SK-N-SH (cell line): ENCODE measurements at regions not wholly inside any gene's neighbourhood (a gene's known extent, or its start where the extent isn't known, plus 50 kb on each side); places are given as distances from the start of the nearest gene placed in this dataset.

Source experiments
- CTCF ChIA-PET: fragments of 300-600, 350-600 bp; formaldehyde crosslinking; extraction: SDS; loops from one replicate; lab custom pipeline; 2021; lab: Yijun Ruan, JAX
- POLR2A ChIA-PET: fragments of 350-600 bp; sonication (Branson Sonifier 250); formaldehyde crosslinking; extraction: SDS; loops from one replicate; lab custom pipeline; 2020; ENCODE audit warnings: antibody characterized with exemption, inconsistent platforms; lab: Yijun Ruan, JAX
- DNase-seq: peaks from one replicate; pipeline ENCODE4 v3.0.0; 2012
- H2AFZ ChIP-seq: fragments of 200-600 bp; sonication (generic); 2 replicates; pipeline ENCODE4 v1.8.1; 2016; ENCODE audit warnings: antibody characterized with exemption, mild to moderate bottlenecking, low read depth
- H3F3A ChIP-seq: fragments of 200-600 bp; sonication (generic); replicated peaks from 2 replicates; pipeline ENCODE3; 2016; ENCODE audit warnings: antibody characterized with exemption, mild to moderate bottlenecking; ENCODE audit not compliant: insufficient read depth
- H3K27ac ChIP-seq, 2 experiments: fragments of 200-500 bp in 1 of 2; fragments of 200-600 bp in 1 of 2; sonication (Bioruptor generic) in 1 of 2; sonication (generic), shearing (Covaris generic) in 1 of 2; 2 replicates each; pipeline versions ENCODE4 v1.5.1 to v1.6.1; 2014 to 2016; ENCODE audit warnings: low read depth in 2 of 2, inconsistent platforms in 1 of 2, low read length in 1 of 2, mild to moderate bottlenecking in 1 of 2, mixed read lengths in 1 of 2
- H3K27me3 ChIP-seq: fragments of 200-600 bp; sonication (generic), shearing (Covaris generic); 2 replicates; pipeline ENCODE4 v1.6.1; 2016; ENCODE audit warnings: mixed run types; ENCODE audit not compliant: insufficient read depth
- H3K36me3 ChIP-seq, 2 experiments: fragments of 200-500 bp in 1 of 2; fragments of 200-600 bp in 1 of 2; sonication (Bioruptor generic) in 1 of 2; sonication (generic) in 1 of 2; replicated peaks in 1 of 2; 2 replicates each; pipeline versions ENCODE3 to v1.5.1; 2014 to 2016; ENCODE audit warnings: low read length in 1 of 2, mild to moderate bottlenecking in 1 of 2; ENCODE audit not compliant: insufficient read depth in 2 of 2, control insufficient read depth in 1 of 2
- H3K4me1 ChIP-seq, 2 experiments: fragments of 200-500 bp in 1 of 2; fragments of 200-600 bp in 1 of 2; sonication (Bioruptor generic) in 1 of 2; sonication (generic), shearing (Covaris generic) in 1 of 2; 2 replicates each; pipeline versions ENCODE4 v1.5.1 to v1.6.1; 2014 to 2016; ENCODE audit warnings: low read depth in 1 of 2, low read length in 1 of 2, mixed run types in 1 of 2; ENCODE audit not compliant: insufficient read depth in 2 of 2, control insufficient read depth in 1 of 2
- H3K4me2 ChIP-seq: fragments of 200-600 bp; sonication (generic), shearing (Covaris generic); 2 replicates; pipeline ENCODE4 v1.6.1; 2017; ENCODE audit warnings: mixed run types
- H3K4me3 ChIP-seq, 2 experiments: fragments of 200-500 bp in 1 of 2; fragments of 200-600 bp in 1 of 2; sonication (Bioruptor generic) in 1 of 2; sonication (generic), shearing (Covaris generic) in 1 of 2; 2 replicates each; pipeline versions ENCODE4 v1.5.1 to v1.8.1; 2014 to 2016; ENCODE audit warnings: low read depth in 2 of 2, inconsistent platforms in 1 of 2, low read length in 1 of 2, mild to moderate bottlenecking in 1 of 2, mixed read lengths in 1 of 2, moderate library complexity in 1 of 2
- H3K79me2 ChIP-seq: fragments of 200-600 bp; sonication (generic); 2 replicates; pipeline ENCODE4 v1.8.1; 2017; ENCODE audit warnings: mild to moderate bottlenecking; ENCODE audit not compliant: insufficient read depth
- H3K9ac ChIP-seq: fragments of 200-600 bp; sonication (generic); 2 replicates; pipeline ENCODE4 v1.6.1; 2017; ENCODE audit warnings: mixed run types
- H3K9me2 ChIP-seq: fragments of 200-600 bp; sonication (generic); 2 replicates; pipeline ENCODE4 v1.6.1; 2017; ENCODE audit warnings: mixed run types
- H3K9me3 ChIP-seq: fragments of 200-600 bp; sonication (generic); 2 replicates; pipeline ENCODE4 v1.6.1; 2017; ENCODE audit warnings: mixed run types, mild to moderate bottlenecking, moderate library complexity
- H4K20me1 ChIP-seq: fragments of 200-600 bp; sonication (generic); 2 replicates; pipeline ENCODE4 v1.6.1; 2017; ENCODE audit warnings: mild to moderate bottlenecking, mixed run types; ENCODE audit not compliant: insufficient read depth
- EZH2phosphoT487 ChIP-seq: fragments of 200-600 bp; sonication (generic); IDR thresholded peaks from 2 replicates; pipeline ENCODE4 v1.6.1; 2017; ENCODE audit warnings: low read depth, mixed run types, mild to moderate bottlenecking, antibody characterized with exemption, moderate library complexity, borderline replicate concordance
- GABPA ChIP-seq: IDR thresholded peaks from 2 replicates; pipeline ENCODE4 v1.4.0; 2012; ENCODE audit warnings: low read depth, mild to moderate bottlenecking
- NFIC ChIP-seq: IDR thresholded peaks from 2 replicates; pipeline ENCODE4 v1.4.0; 2012; ENCODE audit warnings: borderline replicate concordance
- NRF1 ChIP-seq: IDR thresholded peaks from 2 replicates; pipeline ENCODE4 v1.6.1; 2012; ENCODE audit warnings: low read depth, mild to moderate bottlenecking, low read length
- REST ChIP-seq: IDR thresholded peaks from 2 replicates; pipeline ENCODE4 v1.6.1; 2012; ENCODE audit warnings: mild to moderate bottlenecking, low read depth, low read length, moderate library complexity
- RXRA ChIP-seq: IDR thresholded peaks from 2 replicates; pipeline ENCODE4 v1.4.0; 2012; ENCODE audit warnings: low read depth, mild to moderate bottlenecking, borderline replicate concordance
- SIN3A ChIP-seq: IDR thresholded peaks from 2 replicates; pipeline ENCODE4 v1.6.1; 2012; ENCODE audit warnings: low read depth, mild to moderate bottlenecking, low read length, moderate library complexity, borderline replicate concordance
- TCF12 ChIP-seq: IDR thresholded peaks from 2 replicates; pipeline ENCODE4 v1.4.0; 2012
- USF2 ChIP-seq: fragments of 150-350 bp; IDR thresholded peaks from 2 replicates; pipeline ENCODE4 v1.6.1; 2017; ENCODE audit warnings: antibody characterized with exemption, low read length, low read depth, borderline replicate concordance
- WGBS: methylation state at CpG from one replicate; pipeline ENCODE4 v1.1.6; 2017; ENCODE audit warnings: low lambda C conversion rate; 5-methylcytosine and 5-hydroxymethylcytosine counted together

- Histone ChIP-seq H2AFZ (no peak overlapping the region), H3K79me2 (no peaks in the 10 kb centered on the region), H3K27ac (no peak overlapping the region), H3K9me2 (no peaks in the 10 kb centered on the region), H3K4me1 (no peaks in the 10 kb centered on the region; a peak in 1 of 4 replicates), H3K4me2 (no peak overlapping the region), H3F3A (no peaks in the 10 kb centered on the region), H4K20me1 (no peaks in the 10 kb centered on the region), H3K4me3 (no peak overlapping the region), H3K36me3 (no peaks in the 10 kb centered on the region), H3K27me3 (no peaks in the 10 kb centered on the region), H3K9ac (no peak overlapping the region), H3K9me3 (peaks cover 8% of the 10 kb centered on the region; the same call in 1 of the 2 replicates)
- ChIA-PET CTCF (interaction anchor here (0.7 to 1.3 kb wide), 3 partner anchors 10 to 206 kb away, joined by 3 read pairs; no protein-coding TSS in a partner anchor), POLR2A (no interaction called here)
- TF ChIP-seq NFIC (no peak), EZH2phosphoT487 (no peak), USF2 (no peak), NRF1 (no peak)
- DNase-seq, result no peak
- WGBS, result 93% methylated on average over 3 of the region's 3 CpGs
These were observed 203.5 kb upstream of the ZBTB20 start for GRCh38 chr3:115350606-115351005.

- Histone ChIP-seq H3K4me2 (no peak overlapping the region), H4K20me1 (no peaks in the 10 kb centered on the region), H3K79me2 (no peaks in the 10 kb centered on the region), H3K9me2 (no peaks in the 10 kb centered on the region), H2AFZ (no peak overlapping the region), H3K9ac (no peak overlapping the region), H3K4me1 (no peaks in the 10 kb centered on the region; a peak in 1 of 4 replicates), H3K27ac (no peak overlapping the region), H3K27me3 (no peaks in the 10 kb centered on the region), H3K36me3 (no peaks in the 10 kb centered on the region), H3K4me3 (no peak overlapping the region), H3K9me3 (peaks cover 8% of the 10 kb centered on the region; the same call in 1 of the 2 replicates), H3F3A (no peaks in the 10 kb centered on the region)
- TF ChIP-seq TCF12 (no peak), NRF1 (no peak), GABPA (no peak), RXRA (no peak), USF2 (no peak), EZH2phosphoT487 (no peak), REST (no peak), SIN3A (no peak)
- POLR2A ChIA-PET, result no interaction called here
- no peak for DNase-seq
- CTCF ChIA-PET, result no interaction called here
- 79% methylated on average over 4 of the region's 4 CpGs for WGBS
These were observed 204.1 kb upstream of the ZBTB20 start for GRCh38 chr3:115351193-115351592.
